HepG2 (cell line): ENCODE measurements at regions not wholly inside any gene's neighbourhood (a gene's known extent, or its start where the extent isn't known, plus 50 kb on each side); places are given as distances from the start of the nearest gene placed in this dataset.

Source experiments
- ATF3 ChIP-seq: sonication (generic); formaldehyde crosslinking; IDR thresholded peaks from 2 replicates; pipeline ENCODE4 v1.4.0; 2020; ENCODE audit warnings: missing genetic modification reagents
- FOXP4 ChIP-seq: sonication (generic); formaldehyde crosslinking; IDR thresholded peaks from 2 replicates; pipeline ENCODE4 v1.4.0; 2020; ENCODE audit warnings: missing genetic modification reagents
- MXD3 ChIP-seq: IDR thresholded peaks from 2 replicates; pipeline ENCODE4 v1.6.1; 2016; ENCODE audit warnings: mild to moderate bottlenecking, missing biosample characterization, missing genetic modification reagents
- SOX5 ChIP-seq: IDR thresholded peaks from 2 replicates; pipeline ENCODE4 v1.6.1; 2016; ENCODE audit warnings: borderline replicate concordance
- TBX2 ChIP-seq: sonication (generic); formaldehyde crosslinking; IDR thresholded peaks from 2 replicates; pipeline ENCODE4 v1.5.0; 2020; ENCODE audit warnings: missing genetic modification reagents, mild to moderate bottlenecking, borderline replicate concordance
- TEAD3 ChIP-seq: optimal IDR thresholded peaks from 2 replicates; pipeline ENCODE3; 2016; ENCODE audit warnings: borderline replicate concordance
- ZFP62 ChIP-seq: sonication (generic); formaldehyde crosslinking; IDR thresholded peaks from 2 replicates; pipeline ENCODE4 v1.4.0; 2020; ENCODE audit warnings: missing genetic modification reagents
- ZKSCAN1 ChIP-seq: fragments of 150-350 bp; IDR thresholded peaks from 2 replicates; pipeline ENCODE4 v1.6.1; 2014; ENCODE audit warnings: low read length
- ZNF180 ChIP-seq: sonication (generic); formaldehyde crosslinking; IDR thresholded peaks from 2 replicates; pipeline ENCODE4 v1.4.0; 2020; ENCODE audit warnings: low read depth, missing genetic modification reagents, borderline replicate concordance
- ZNF747 ChIP-seq: sonication (generic); formaldehyde crosslinking; IDR thresholded peaks from 2 replicates; pipeline ENCODE4 v1.8.1; 2023; ENCODE audit warnings: missing genetic modification reagents, mild to moderate bottlenecking, borderline replicate concordance
- TF ChIP-seq, protein P1 (sequence below): IDR thresholded peaks from 2 replicates; pipeline ENCODE4 v1.6.1; 2012; ENCODE audit warnings: low read depth, low read length, improper control_type of control experiment

DNA sequence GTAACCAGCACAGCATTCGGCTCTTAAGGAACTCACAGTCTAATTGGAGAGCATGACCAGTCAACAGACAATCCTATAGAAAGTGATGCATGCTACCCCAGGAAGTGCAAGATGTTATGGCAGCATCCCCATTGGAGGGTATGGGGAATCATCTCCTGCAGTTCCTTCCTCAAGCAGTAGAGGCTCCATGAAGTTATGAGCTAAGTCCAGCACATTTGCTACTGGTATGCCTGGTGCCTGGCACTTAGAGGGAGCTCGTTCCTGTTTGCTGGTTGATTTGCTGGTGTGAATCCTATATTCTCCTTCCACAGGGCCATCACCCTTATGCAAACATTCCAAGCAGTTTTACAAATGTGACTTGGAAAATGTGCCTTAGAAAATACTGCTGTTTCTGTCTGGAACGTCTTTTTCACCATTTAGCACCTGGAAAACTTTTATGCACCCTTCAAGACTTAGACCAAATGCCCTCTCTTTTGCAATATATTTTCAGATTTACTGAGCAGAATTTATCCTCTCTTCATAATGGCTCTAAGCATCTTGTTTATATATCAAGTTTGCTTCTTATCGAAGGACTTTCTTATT lies 136.1 kb upstream of the WSCD2 start (continued):
- TF ChIP-seq ATF3 (CRISPR knock-in tag) (no peak), MXD3 (CRISPR knock-in tag) (no peak), ZNF180 (no peak), ZKSCAN1 (no peak), SOX5 (CRISPR knock-in tag) (no peak), ZFP62 (CRISPR knock-in tag) (no peak), ZNF747 (CRISPR knock-in tag) (no peak), TEAD3 (CRISPR knock-in tag) (peak; percentile 32), FOXP4 (CRISPR knock-in tag) (no peak), TBX2 (CRISPR knock-in tag) (no peak)
- TF ChIP-seq, protein P1, sequence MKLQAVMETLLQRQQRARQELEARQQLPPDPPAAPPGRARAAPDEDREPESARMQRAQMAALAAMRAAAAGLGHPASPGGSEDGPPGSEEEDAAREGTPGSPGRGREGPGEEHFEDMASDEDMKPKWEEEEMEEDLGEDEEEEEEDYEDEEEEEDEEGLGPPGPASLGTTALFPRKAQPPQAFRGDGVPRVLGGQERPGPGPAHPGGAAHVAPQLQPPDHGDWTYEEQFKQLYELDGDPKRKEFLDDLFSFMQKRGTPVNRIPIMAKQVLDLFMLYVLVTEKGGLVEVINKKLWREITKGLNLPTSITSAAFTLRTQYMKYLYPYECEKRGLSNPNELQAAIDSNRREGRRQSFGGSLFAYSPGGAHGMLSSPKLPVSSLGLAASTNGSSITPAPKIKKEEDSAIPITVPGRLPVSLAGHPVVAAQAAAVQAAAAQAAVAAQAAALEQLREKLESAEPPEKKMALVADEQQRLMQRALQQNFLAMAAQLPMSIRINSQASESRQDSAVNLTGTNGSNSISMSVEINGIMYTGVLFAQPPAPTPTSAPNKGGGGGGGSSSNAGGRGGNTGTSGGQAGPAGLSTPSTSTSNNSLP: no peak
